Body of pancreas (tissue), 4 donors: ENCODE measurements at regions not wholly inside any gene's neighbourhood (a gene's known extent, or its start where the extent isn't known, plus 50 kb on each side); places are given as distances from the start of the nearest gene placed in this dataset.

Experiments used
- CTCF ChIP-seq, 7 experiments: fragments of 450-650 bp in 4 of 7; fragments of 200-600 bp in 3 of 7; sonication (generic) in 3 of 7; IDR thresholded peaks; one replicate each; pipeline ENCODE4 v1.5.1; 2016 to 2019; ENCODE audit warnings: antibody characterized with exemption in 7 of 7
- POLR2A ChIP-seq, 3 donors: fragments of 450-650 bp; IDR thresholded peaks; one replicate each; pipeline ENCODE4 v1.6.1; 2016; ENCODE audit warnings: antibody characterized with exemption in 3 of 3, mild to moderate bottlenecking in 2 of 3

- no peak for TF ChIP-seq CTCF (IDR thresholded peaks at IDR 0.05)
- no peak for TF ChIP-seq POLR2A (IDR thresholded peaks at IDR 0.05)
These were observed 69.6 kb upstream of the EPCAM start for GRCh38 chr2:47299555-47299954.
